ENCODE measurements at regions not wholly inside any gene's neighbourhood (a gene's known extent, or its start where the extent isn't known, plus 50 kb on each side); places are given as distances from the start of the nearest gene placed in this dataset.

DNA sequence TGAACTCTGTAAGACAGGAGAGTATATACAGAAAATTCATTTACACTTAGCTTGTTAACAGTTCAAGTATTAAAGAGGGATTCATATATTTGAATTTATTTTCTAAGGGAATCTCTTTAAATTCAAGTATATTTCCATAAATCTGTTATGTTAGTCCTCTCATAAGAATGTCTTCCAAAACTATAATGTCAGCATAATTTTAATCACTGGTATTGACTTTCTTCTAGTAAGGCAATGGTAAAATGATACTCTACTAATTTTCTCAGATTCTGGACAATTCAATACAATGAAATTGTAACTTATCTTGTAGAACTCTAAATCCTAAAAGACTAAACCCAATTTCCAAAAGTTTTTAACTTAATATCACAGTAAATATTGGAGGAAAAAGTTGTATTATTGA, 66.3 kb upstream of the EPHA6 start:
- ATAC-seq, result no peak
- H3K36me3 ChIP-seq, result no peaks in the 10 kb centered on the region
- H3K4me3 ChIP-seq, result no peak overlapping the region
- H3K9me3 ChIP-seq, result peaks cover 0 to 5% (median 0%) of the 10 kb centered on the region in 12 donors
- no peak for TF ChIP-seq CTCF (IDR thresholded peaks at IDR 0.05)
- no peaks in the 10 kb centered on the region for H3K4me1 ChIP-seq
- H3K27me3 ChIP-seq, result no peaks in the 10 kb centered on the region
- no peak for DNase-seq
- H3K27ac ChIP-seq, result no peak overlapping the region
- intact Hi-C loops (cut with DNase I), result no loop called here

GRCh38 chr3:96750094-96750767, 64.2 kb upstream of the EPHA6 start:
- DNase-seq (peak in 1 of 5 donors; percentile 26), ATAC-seq (peak in 1 of 4 donors; percentile 15)
- TF ChIP-seq CTCF (IDR thresholded peaks at IDR 0.05) (no peak), POLR2A (IDR thresholded peaks at IDR 0.05) (no peak)
- intact Hi-C loops (cut with DNase I), result no loop called here
- Histone ChIP-seq H3K9me3 (peaks cover 0 to 5% (median 0%) of the 10 kb centered on the region in 12 donors), H3K27me3 (no peaks in the 10 kb centered on the region), H3K36me3 (no peaks in the 10 kb centered on the region), H3K27ac (no peak overlapping the region), H3K4me1 (no peaks in the 10 kb centered on the region), H3K4me3 (no peak overlapping the region)
- WGBS, 4 donors, result 80 to 100% (median 88%) methylated on average over 1 to 2 of the region's 2 CpGs

DNA sequence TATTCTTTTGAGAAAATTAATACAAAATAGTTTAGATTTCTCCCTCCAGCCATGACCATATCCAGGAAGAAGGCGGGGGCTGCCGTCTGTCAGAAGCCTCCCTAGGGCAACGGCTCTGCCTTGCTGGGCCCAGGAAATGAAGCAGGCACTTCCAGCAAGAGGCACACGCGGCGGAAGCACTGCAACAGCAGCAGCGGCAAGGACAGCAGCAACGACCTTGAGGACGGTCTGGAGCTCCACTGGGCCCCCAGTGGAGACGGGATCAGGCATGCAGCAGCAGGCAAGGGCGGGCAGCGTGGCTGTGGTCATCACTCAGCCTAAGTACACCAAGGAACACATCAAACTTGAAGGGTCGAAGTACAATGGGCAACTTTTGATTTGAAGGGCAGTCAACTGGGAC, 61.3 kb upstream of the EPHA6 start:
- WGBS, 4 donors, result 74 to 79% (median 77%) methylated on average over 13 of the region's 13 CpGs
- Histone ChIP-seq H3K4me1 (no peaks in the 10 kb centered on the region), H3K9me3 (peaks cover 0 to 5% (median 0%) of the 10 kb centered on the region in 12 donors), H3K36me3 (no peaks in the 10 kb centered on the region), H3K4me3 (no peak overlapping the region), H3K27ac (no peak overlapping the region), H3K27me3 (no peaks in the 10 kb centered on the region)
- intact Hi-C loops (cut with DNase I), result no loop called here
- DNase-seq (no peak), ATAC-seq (no peak)
- TF ChIP-seq POLR2A (IDR thresholded peaks at IDR 0.05), result no peak
- no peak for TF ChIP-seq CTCF (IDR thresholded peaks at IDR 0.05)

- no peaks in the 10 kb centered on the region for H3K36me3 ChIP-seq
- DNase-seq (no peak), ATAC-seq (no peak)
- H3K4me1 ChIP-seq, result no peaks in the 10 kb centered on the region
- no peaks in the 10 kb centered on the region for H3K27me3 ChIP-seq
- no peak overlapping the region for H3K27ac ChIP-seq
- no peak for TF ChIP-seq CTCF (IDR thresholded peaks at IDR 0.05)
- TF ChIP-seq POLR2A (IDR thresholded peaks at IDR 0.05), result no peak
- WGBS, 4 donors, result 66 to 69% (median 68%) methylated on average over 3 to 5 of the region's 5 CpGs
- H3K9me3 ChIP-seq, result peaks cover 0 to 5% (median 0%) of the 10 kb centered on the region in 12 donors
- intact Hi-C loops (cut with DNase I), result no loop called here
- H3K4me3 ChIP-seq, result no peak overlapping the region
Measured at GRCh38 chr3:96754128-96754527, 60.3 kb upstream of the EPHA6 start.
